ENCODE measurements at regions not wholly inside any gene's neighbourhood (a gene's known extent, or its start where the extent isn't known, plus 50 kb on each side); places are given as distances from the start of the nearest gene placed in this dataset.

DNA sequence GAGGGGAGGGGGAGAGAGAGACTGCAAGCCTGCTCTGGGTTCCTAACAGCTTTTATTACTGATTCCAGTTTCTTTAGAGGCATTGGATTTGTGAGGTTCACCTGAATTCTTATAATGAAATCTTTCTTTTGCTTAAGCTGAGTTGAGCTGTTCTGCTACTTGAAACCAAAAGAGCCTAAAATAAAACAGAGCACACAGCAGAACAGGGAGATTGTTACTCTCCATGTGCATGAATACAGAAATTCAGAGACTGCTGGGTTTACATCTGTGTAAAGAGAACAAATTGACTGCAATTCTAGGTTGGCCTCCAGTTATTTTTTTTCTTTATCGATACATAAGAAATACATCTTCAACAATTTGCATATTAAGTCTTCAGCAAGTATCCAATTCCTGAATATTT lies 168.8 kb upstream of the NRIP1 start:
- TF ChIP-seq POLR2AphosphoS5 (IDR thresholded peaks at IDR 0.05) (no peak), POLR2A (IDR thresholded peaks at IDR 0.05) (no peak)
- TF ChIP-seq, protein P1, sequence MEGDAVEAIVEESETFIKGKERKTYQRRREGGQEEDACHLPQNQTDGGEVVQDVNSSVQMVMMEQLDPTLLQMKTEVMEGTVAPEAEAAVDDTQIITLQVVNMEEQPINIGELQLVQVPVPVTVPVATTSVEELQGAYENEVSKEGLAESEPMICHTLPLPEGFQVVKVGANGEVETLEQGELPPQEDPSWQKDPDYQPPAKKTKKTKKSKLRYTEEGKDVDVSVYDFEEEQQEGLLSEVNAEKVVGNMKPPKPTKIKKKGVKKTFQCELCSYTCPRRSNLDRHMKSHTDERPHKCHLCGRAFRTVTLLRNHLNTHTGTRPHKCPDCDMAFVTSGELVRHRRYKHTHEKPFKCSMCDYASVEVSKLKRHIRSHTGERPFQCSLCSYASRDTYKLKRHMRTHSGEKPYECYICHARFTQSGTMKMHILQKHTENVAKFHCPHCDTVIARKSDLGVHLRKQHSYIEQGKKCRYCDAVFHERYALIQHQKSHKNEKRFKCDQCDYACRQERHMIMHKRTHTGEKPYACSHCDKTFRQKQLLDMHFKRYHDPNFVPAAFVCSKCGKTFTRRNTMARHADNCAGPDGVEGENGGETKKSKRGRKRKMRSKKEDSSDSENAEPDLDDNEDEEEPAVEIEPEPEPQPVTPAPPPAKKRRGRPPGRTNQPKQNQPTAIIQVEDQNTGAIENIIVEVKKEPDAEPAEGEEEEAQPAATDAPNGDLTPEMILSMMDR (IDR thresholded peaks at IDR 0.05) = no peak
- no peaks in the 10 kb centered on the region for H3K27me3 ChIP-seq (replicated peaks; ENCODE audit: insufficient read depth)
- intact Hi-C loops (cut with DNase I) = no loop called here
- no peak overlapping the region for H3K27ac ChIP-seq
- H3K4me1 ChIP-seq (replicated peaks) = no peaks in the 10 kb centered on the region
- WGBS = 100% methylated on average over 1 of the region's 1 CpG
- no peak for DNase-seq (ENCODE audit: low spot score)
- H3K36me3 ChIP-seq = no peaks in the 10 kb centered on the region
- no peaks in the 10 kb centered on the region for H3K9me3 ChIP-seq
- no peak overlapping the region for H3K4me3 ChIP-seq

DNA sequence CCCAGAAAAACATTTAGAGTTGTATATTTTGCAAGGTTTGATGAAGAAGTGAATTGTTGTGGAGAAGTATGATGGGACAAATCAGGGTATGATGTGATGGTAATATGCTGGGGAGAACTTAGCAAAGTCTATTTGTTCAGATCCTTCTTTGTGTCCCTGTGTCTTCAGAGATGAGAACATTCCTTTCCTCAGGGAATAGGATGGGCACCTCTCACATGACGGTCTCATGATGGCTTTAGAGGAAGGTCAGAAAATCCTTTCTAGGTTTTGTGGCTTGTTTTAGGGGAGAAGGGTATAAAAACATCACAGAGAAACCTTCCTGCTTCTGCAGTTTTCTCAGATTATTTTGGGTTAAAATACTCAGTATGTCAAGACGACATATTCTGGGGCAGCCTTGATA lies 171.3 kb upstream of the NRIP1 start:
- Histone ChIP-seq H3K27me3 (replicated peaks; ENCODE audit: insufficient read depth) (no peaks in the 10 kb centered on the region), H3K4me3 (no peak overlapping the region), H3K36me3 (no peaks in the 10 kb centered on the region), H3K9me3 (no peaks in the 10 kb centered on the region), H3K27ac (no peak overlapping the region), H3K4me1 (replicated peaks) (no peaks in the 10 kb centered on the region)
- no peak for TF ChIP-seq POLR2AphosphoS5 (IDR thresholded peaks at IDR 0.05)
- TF ChIP-seq, protein P1 (IDR thresholded peaks at IDR 0.05) = no peak
- TF ChIP-seq POLR2A (IDR thresholded peaks at IDR 0.05) = no peak
- WGBS = 85% methylated on average over 2 of the region's 2 CpGs
- no peak for DNase-seq (ENCODE audit: low spot score)
- intact Hi-C loops (cut with DNase I) = no loop called here

GRCh38 chr21:15240848-15241247 lies 176.0 kb upstream of the NRIP1 start:
- no peak overlapping the region for H3K4me3 ChIP-seq
- H3K9me3 ChIP-seq = no peaks in the 10 kb centered on the region
- H3K4me1 ChIP-seq (replicated peaks) = no peaks in the 10 kb centered on the region
- DNase-seq (ENCODE audit: low spot score) = no peak
- no peak for TF ChIP-seq POLR2A (IDR thresholded peaks at IDR 0.05)
- no peak for TF ChIP-seq POLR2AphosphoS5 (IDR thresholded peaks at IDR 0.05)
- TF ChIP-seq, protein P1 (IDR thresholded peaks at IDR 0.05) = no peak
- no peak overlapping the region for H3K27ac ChIP-seq
- 25% methylated on average over 2 of the region's 2 CpGs for WGBS
- H3K36me3 ChIP-seq = no peaks in the 10 kb centered on the region
- H3K27me3 ChIP-seq (replicated peaks; ENCODE audit: insufficient read depth) = no peaks in the 10 kb centered on the region
- intact Hi-C loops (cut with DNase I) = no loop called here

GRCh38 chr21:15241997-15242736 lies 177.4 kb upstream of the NRIP1 start:
- Histone ChIP-seq H3K36me3 (no peaks in the 10 kb centered on the region), H3K27ac (no peak overlapping the region), H3K4me1 (replicated peaks) (no peaks in the 10 kb centered on the region), H3K9me3 (no peaks in the 10 kb centered on the region), H3K27me3 (replicated peaks; ENCODE audit: insufficient read depth) (no peaks in the 10 kb centered on the region), H3K4me3 (no peak overlapping the region)
- intact Hi-C loops (cut with DNase I) = no loop called here
- no peak for TF ChIP-seq POLR2AphosphoS5 (IDR thresholded peaks at IDR 0.05)
- TF ChIP-seq, protein P1 (IDR thresholded peaks at IDR 0.05) = no peak
- TF ChIP-seq POLR2A (IDR thresholded peaks at IDR 0.05) = no peak
- DNase-seq (ENCODE audit: low spot score) = no peak
- WGBS = 93% methylated on average over 2 of the region's 2 CpGs

DNA sequence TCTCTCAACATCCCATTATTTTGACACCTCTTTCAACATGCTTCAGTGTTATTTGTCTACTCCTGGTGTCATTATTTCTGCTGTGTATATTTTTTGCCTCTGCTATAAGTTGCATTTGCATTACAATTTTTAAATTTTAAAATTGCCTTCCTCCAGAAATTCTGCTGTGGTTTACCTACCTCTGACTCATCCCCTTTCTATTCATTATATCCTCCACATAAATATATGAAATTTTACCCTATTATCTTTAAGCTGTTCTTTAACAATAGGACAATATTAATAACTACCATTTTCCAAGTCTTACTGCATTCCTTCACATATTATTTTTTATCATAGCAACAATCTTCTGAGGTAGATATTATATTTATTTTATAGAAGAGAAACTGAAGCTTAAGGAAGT lies 178.1 kb upstream of the NRIP1 start:
- intact Hi-C loops (cut with DNase I) = no loop called here
- Histone ChIP-seq H3K27me3 (replicated peaks; ENCODE audit: insufficient read depth) (no peaks in the 10 kb centered on the region), H3K36me3 (no peaks in the 10 kb centered on the region), H3K27ac (no peak overlapping the region), H3K4me1 (replicated peaks) (no peaks in the 10 kb centered on the region), H3K4me3 (no peak overlapping the region), H3K9me3 (no peaks in the 10 kb centered on the region)
- DNase-seq (ENCODE audit: low spot score) = no peak
- TF ChIP-seq, protein P1 (IDR thresholded peaks at IDR 0.05) = no peak
- no peak for TF ChIP-seq POLR2A (IDR thresholded peaks at IDR 0.05)
- TF ChIP-seq POLR2AphosphoS5 (IDR thresholded peaks at IDR 0.05) = no peak

Measured in prostate gland (tissue), 2 donors.